B cell (primary cell): ENCODE measurements at regions not wholly inside any gene's neighbourhood (a gene's known extent, or its start where the extent isn't known, plus 50 kb on each side); places are given as distances from the start of the nearest gene placed in this dataset.

Experiments used
- ATAC-seq: fragments of 200-7000 bp; cut with Tn5 transposase; one replicate; pipeline ENCODE4 v1.10.0; 2021; ENCODE audit warnings: low read depth, mild to moderate bottlenecking, moderate number of reproducible peaks, moderate library complexity
- CTCF ChIA-PET: fragments of 350-600 bp; sonication (Branson Sonifier 250); formaldehyde crosslinking; loops from one replicate; lab custom pipeline; 2021; ENCODE audit warnings: antibody characterized with exemption, inconsistent platforms; lab: Charles Lee
- POLR2A ChIA-PET: fragments of 350-600 bp; sonication (Branson Sonifier 250); formaldehyde crosslinking; loops from one replicate; lab custom pipeline; 2021; ENCODE audit warnings: antibody characterized with exemption; lab: Charles Lee
- DNase-seq: peaks from one replicate; pipeline ENCODE4 v3.0.0; 2013
- H2AFZ ChIP-seq: 2 replicates; pipeline ENCODE4 v1.6.1; 2012; ENCODE audit warnings: mild to moderate bottlenecking, low read depth, low read length; ENCODE audit not compliant: insufficient read depth, poor library complexity, severe bottlenecking
- H3K27ac ChIP-seq, 2 donors: 1 replicate in 1 of 2; 2 replicates in 1 of 2; pipeline ENCODE4 v1.5.1; 2012 to 2013; ENCODE audit warnings: low read length in 2 of 2, mild to moderate bottlenecking in 2 of 2, moderate library complexity in 1 of 2
- H3K27me3 ChIP-seq, 4 experiments: fragments of 200-600 bp in 1 of 4; sonication (generic) in 1 of 4; replicated peaks in 1 of 4; 1 replicate in 2 of 4; 2 replicates in 2 of 4; pipeline versions ENCODE4 v1.6.1 to v1.7.0; 2013 to 2016; ENCODE audit warnings: low read length in 3 of 4, mild to moderate bottlenecking in 2 of 4, mixed read lengths in 1 of 4, moderate library complexity in 1 of 4; ENCODE audit not compliant: insufficient read depth in 4 of 4, control insufficient read depth in 3 of 4; ENCODE audit errors: control extremely low read depth in 1 of 4
- H3K36me3 ChIP-seq, 2 experiments: replicated peaks in 1 of 2; 1 replicate in 1 of 2; 2 replicates in 1 of 2; pipeline versions ENCODE4 v1.6.1 to v1.7.1; 2013; ENCODE audit warnings: low read length in 1 of 2; ENCODE audit not compliant: insufficient read depth in 2 of 2, control insufficient read depth in 1 of 2; ENCODE audit errors: control extremely low read depth in 1 of 2, extremely low read depth in 1 of 2
- H3K4me1 ChIP-seq, 2 donors: fragments of 200-600 bp in 1 of 2; sonication (generic) in 1 of 2; 1 replicate in 1 of 2; 2 replicates in 1 of 2; pipeline versions ENCODE4 v1.5.1 to v1.6.1; 2013 to 2017; ENCODE audit warnings: low read length in 2 of 2; ENCODE audit not compliant: control insufficient read depth in 2 of 2, insufficient read depth in 2 of 2
- H3K4me2 ChIP-seq: replicated peaks from 2 replicates; pipeline ENCODE3; 2012; ENCODE audit warnings: mild to moderate bottlenecking, low read depth, low read length; ENCODE audit not compliant: poor library complexity, severe bottlenecking
- H3K4me3 ChIP-seq, 5 experiments: fragments of 200-600 bp in 1 of 5; sonication (generic) in 1 of 5; 1 replicate in 3 of 5; 2 replicates in 2 of 5; pipeline versions ENCODE4 v1.5.1 to v1.7.0; 2011 to 2016; ENCODE audit warnings: low read length in 4 of 5, mild to moderate bottlenecking in 4 of 5, low read depth in 2 of 5, control low read depth in 1 of 5, moderate library complexity in 1 of 5; ENCODE audit not compliant: insufficient read depth in 1 of 5; ENCODE audit errors: control extremely low read depth in 1 of 5, extremely low read depth in 1 of 5
- H3K79me2 ChIP-seq: fragments of 200-600 bp; sonication (generic); one replicate; pipeline ENCODE4 v1.6.0; 2016; ENCODE audit warnings: low read length; ENCODE audit not compliant: control insufficient read depth, insufficient read depth
- H3K9ac ChIP-seq: fragments of 200-600 bp; sonication (generic); 2 replicates; pipeline ENCODE4 v1.6.1; 2017; ENCODE audit warnings: mild to moderate bottlenecking, low read length, moderate library complexity
- H3K9me3 ChIP-seq, 3 donors: one replicate each; pipeline versions ENCODE4 v1.6.1 to v1.7.1; 2013; ENCODE audit warnings: low read length in 2 of 3; ENCODE audit not compliant: control insufficient read depth in 2 of 3, insufficient read depth in 1 of 3; ENCODE audit errors: control extremely low read depth in 1 of 3
- H4K20me1 ChIP-seq: 2 replicates; pipeline ENCODE4 v1.6.0; 2012; ENCODE audit warnings: mild to moderate bottlenecking, low read length; ENCODE audit not compliant: insufficient read depth, control insufficient read depth, poor library complexity, severe bottlenecking
- H3K27ac Mint-ChIP-seq: one replicate; pipeline ENCODE4 v1.8.0; 2021; ENCODE audit warnings: mixed read lengths
- H3K27me3 Mint-ChIP-seq: one replicate; pipeline ENCODE4 v1.8.0; 2021; ENCODE audit warnings: mixed read lengths
- H3K4me1 Mint-ChIP-seq: one replicate; pipeline ENCODE4 v1.8.0; 2021; ENCODE audit warnings: mixed read lengths
- H3K4me3 Mint-ChIP-seq: one replicate; pipeline ENCODE4 v1.8.0; 2021; ENCODE audit warnings: mixed read lengths
- H3K9me3 Mint-ChIP-seq: one replicate; pipeline ENCODE4 v1.8.0; 2022; ENCODE audit warnings: mixed read lengths; ENCODE audit not compliant: insufficient read depth
- EZH2 ChIP-seq: IDR thresholded peaks from 2 replicates; pipeline ENCODE4 v1.6.1; 2012; ENCODE audit warnings: borderline replicate concordance, low read depth, mild to moderate bottlenecking, moderate library complexity, low read length; ENCODE audit not compliant: insufficient read depth, poor library complexity, severe bottlenecking
- WGBS: methylation state at CpG from one replicate; pipeline ENCODE4 v1.1.5; 2013; ENCODE audit warnings: missing lambda C conversion rate; ENCODE audit not compliant: insufficient coverage; 5-methylcytosine and 5-hydroxymethylcytosine counted together
- intact Hi-C: fragments of 100-400 bp; cut with micrococcal nuclease; formaldehyde crosslinking; loops from one replicate; pipeline ENCODE4 v1.10.0; 2022
- TF ChIP-seq, protein P1 (sequence below): fragments of 200-600 bp; IDR thresholded peaks from one replicate; pipeline ENCODE4 v1.8.0; 2022; ENCODE audit warnings: antibody characterized with exemption, mild to moderate bottlenecking

DNA sequence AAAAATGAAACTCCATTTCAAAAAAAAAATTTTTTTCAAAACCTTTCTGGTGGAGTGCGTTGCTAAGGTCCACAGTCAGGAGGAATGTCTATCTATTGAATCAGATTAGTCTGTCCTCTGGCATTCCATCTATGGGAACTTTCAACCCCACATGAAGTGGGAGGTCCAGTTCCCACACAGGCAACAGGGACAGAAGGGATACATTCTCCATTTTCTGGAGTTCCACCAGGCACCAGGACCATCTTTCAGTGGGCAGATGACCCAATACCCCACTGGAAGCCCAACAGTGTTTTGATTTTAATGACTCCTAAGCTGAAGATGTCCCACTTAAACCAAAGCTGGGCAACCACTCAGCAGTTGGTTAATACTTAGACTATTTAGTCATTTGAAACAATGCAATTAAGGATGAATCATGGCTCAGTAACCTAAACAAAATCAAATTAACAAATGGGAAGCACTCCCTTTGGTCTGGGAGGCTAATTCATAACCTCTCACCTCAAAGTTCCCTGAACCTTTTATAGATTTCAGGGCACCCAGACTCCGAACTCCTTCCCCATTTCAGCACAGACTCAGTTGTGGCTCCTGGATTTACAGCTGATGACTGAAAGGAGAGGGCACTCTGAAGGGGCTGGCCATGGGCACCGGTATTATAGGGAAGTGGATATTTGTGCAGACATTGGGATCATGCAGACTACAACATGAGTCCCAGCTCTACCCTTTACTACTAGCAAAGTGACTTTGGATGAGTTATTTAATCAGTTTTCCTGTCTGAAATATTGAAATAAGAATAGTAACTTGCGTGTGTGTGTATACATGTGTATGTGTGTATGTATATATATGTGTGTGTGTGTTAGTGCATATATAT is 264.3 kb upstream of the LRTM1 start:
- Histone ChIP-seq H3K9ac (no peak overlapping the region), H3K4me2 (no peak overlapping the region), H3K79me2 (no peaks in the 10 kb centered on the region), H3K27me3 (no peaks in the 10 kb centered on the region), H2AFZ (no peak overlapping the region), H3K4me3 (no peak overlapping the region), H3K4me1 (no peaks in the 10 kb centered on the region), H3K36me3 (no peaks in the 10 kb centered on the region), H3K27ac (no peak overlapping the region), H4K20me1 (no peaks in the 10 kb centered on the region), H3K9me3 (peaks cover 0 to 3% (median 0%) of the 10 kb centered on the region in 3 donors)
- WGBS = no CpG with 5 or more reads among the region's 4 CpGs
- ATAC-seq = no peak
- TF ChIP-seq EZH2 = no peak
- TF ChIP-seq, protein P1, sequence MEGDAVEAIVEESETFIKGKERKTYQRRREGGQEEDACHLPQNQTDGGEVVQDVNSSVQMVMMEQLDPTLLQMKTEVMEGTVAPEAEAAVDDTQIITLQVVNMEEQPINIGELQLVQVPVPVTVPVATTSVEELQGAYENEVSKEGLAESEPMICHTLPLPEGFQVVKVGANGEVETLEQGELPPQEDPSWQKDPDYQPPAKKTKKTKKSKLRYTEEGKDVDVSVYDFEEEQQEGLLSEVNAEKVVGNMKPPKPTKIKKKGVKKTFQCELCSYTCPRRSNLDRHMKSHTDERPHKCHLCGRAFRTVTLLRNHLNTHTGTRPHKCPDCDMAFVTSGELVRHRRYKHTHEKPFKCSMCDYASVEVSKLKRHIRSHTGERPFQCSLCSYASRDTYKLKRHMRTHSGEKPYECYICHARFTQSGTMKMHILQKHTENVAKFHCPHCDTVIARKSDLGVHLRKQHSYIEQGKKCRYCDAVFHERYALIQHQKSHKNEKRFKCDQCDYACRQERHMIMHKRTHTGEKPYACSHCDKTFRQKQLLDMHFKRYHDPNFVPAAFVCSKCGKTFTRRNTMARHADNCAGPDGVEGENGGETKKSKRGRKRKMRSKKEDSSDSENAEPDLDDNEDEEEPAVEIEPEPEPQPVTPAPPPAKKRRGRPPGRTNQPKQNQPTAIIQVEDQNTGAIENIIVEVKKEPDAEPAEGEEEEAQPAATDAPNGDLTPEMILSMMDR = no peak
- ChIA-PET CTCF (no interaction called here), POLR2A (no interaction called here)
- Mint-ChIP-seq H3K4me3 (no peak overlapping the region), H3K27ac (no peak overlapping the region), H3K9me3 (peaks cover 5% of the 10 kb centered on the region), H3K4me1 (no peaks in the 10 kb centered on the region), H3K27me3 (peaks cover 3% of the 10 kb centered on the region)
- DNase-seq = no peak
- intact Hi-C loops = no loop called here

DNA sequence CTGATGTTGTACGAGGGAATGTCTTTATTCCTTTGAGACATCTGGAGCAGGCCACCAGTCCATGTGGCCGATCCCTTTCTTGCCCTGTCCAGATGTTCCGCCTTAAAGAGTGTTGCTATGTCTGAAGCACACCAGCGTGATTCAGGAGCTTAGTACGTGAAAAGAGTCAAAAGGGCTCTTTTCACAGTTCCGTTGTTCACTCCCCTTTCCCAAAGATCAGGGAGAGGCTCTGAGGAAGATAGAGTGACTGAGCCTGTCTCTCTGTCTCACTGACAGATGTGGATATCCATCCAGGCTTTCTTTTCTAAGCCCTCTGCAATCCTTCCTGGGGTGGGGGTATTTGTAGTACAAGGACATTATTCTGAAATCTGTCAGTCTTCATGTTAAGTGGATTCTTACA is 262.5 kb upstream of the LRTM1 start:
- ChIA-PET CTCF (no interaction called here), POLR2A (no interaction called here)
- 86% methylated on average over 6 of the region's 6 CpGs for WGBS
- H3K4me3 ChIP-seq = no peak overlapping the region
- peaks cover 5% of the 10 kb centered on the region for H3K9me3 Mint-ChIP-seq
- peaks cover 3% of the 10 kb centered on the region for H3K27me3 Mint-ChIP-seq
- TF ChIP-seq, protein P1 = no peak
- TF ChIP-seq EZH2 = no peak
- no peaks in the 10 kb centered on the region for H3K4me1 Mint-ChIP-seq
- H4K20me1 ChIP-seq = no peaks in the 10 kb centered on the region
- intact Hi-C loops = no loop called here
- H3K79me2 ChIP-seq = no peaks in the 10 kb centered on the region
- H3K36me3 ChIP-seq = no peaks in the 10 kb centered on the region
- DNase-seq (no peak), ATAC-seq (no peak)
- no peak overlapping the region for H2AFZ ChIP-seq
- H3K9me3 ChIP-seq = peaks cover 0 to 3% (median 0%) of the 10 kb centered on the region in 3 donors
- no peaks in the 10 kb centered on the region for H3K27me3 ChIP-seq
- no peak overlapping the region for H3K4me3 Mint-ChIP-seq
- H3K4me1 ChIP-seq = no peaks in the 10 kb centered on the region
- H3K27ac ChIP-seq = no peak overlapping the region
- H3K4me2 ChIP-seq = no peak overlapping the region
- H3K9ac ChIP-seq = no peak overlapping the region
- no peak overlapping the region for H3K27ac Mint-ChIP-seq
